H9 (cell line): ENCODE measurements at regions not wholly inside any gene's neighbourhood (a gene's known extent, or its start where the extent isn't known, plus 50 kb on each side); places are given as distances from the start of the nearest gene placed in this dataset.

Experiments
- DNase-seq: peaks from one replicate; pipeline ENCODE4 v3.0.0-alpha.2; 2017
- H2AFZ ChIP-seq: one replicate; pipeline ENCODE4 v1.6.1; 2013; ENCODE audit warnings: mild to moderate bottlenecking, low read length, control low read depth, moderate library complexity
- H2AK5ac ChIP-seq: 2 replicates; pipeline ENCODE4 v1.6.1; 2013; ENCODE audit warnings: low read length, control low read depth, mixed read lengths; ENCODE audit not compliant: insufficient read length
- H2BK120ac ChIP-seq: one replicate; pipeline ENCODE4 v1.6.1; 2013; ENCODE audit warnings: low read depth, mild to moderate bottlenecking, low read length, control low read depth, inconsistent platforms; ENCODE audit not compliant: poor library complexity, severe bottlenecking
- H2BK12ac ChIP-seq: 2 replicates; pipeline ENCODE4 v1.6.1; 2013; ENCODE audit warnings: low read length, control low read depth, mixed read lengths, low read depth; ENCODE audit not compliant: insufficient read length
- H2BK15ac ChIP-seq: 2 replicates; pipeline ENCODE4 v1.6.1; 2013; ENCODE audit warnings: low read depth, low read length, control low read depth
- H2BK20ac ChIP-seq: one replicate; pipeline ENCODE4 v1.6.1; 2013; ENCODE audit warnings: low read depth, mild to moderate bottlenecking, low read length, control low read depth, inconsistent platforms; ENCODE audit not compliant: poor library complexity, severe bottlenecking
- H2BK5ac ChIP-seq: 2 replicates; pipeline ENCODE4 v1.6.1; 2013; ENCODE audit warnings: low read length, control low read depth, mixed read lengths; ENCODE audit not compliant: insufficient read length
- H3K14ac ChIP-seq: 2 replicates; pipeline ENCODE4 v1.6.1; 2013; ENCODE audit warnings: low read length, control low read depth; ENCODE audit not compliant: insufficient read depth
- H3K18ac ChIP-seq: 2 replicates; pipeline ENCODE4 v1.6.1; 2013; ENCODE audit warnings: low read depth, mild to moderate bottlenecking, mixed read lengths, low read length, control low read depth; ENCODE audit not compliant: insufficient read length
- H3K23ac ChIP-seq: 2 replicates; pipeline ENCODE4 v1.6.1; 2013; ENCODE audit warnings: low read length, control low read depth, mixed read lengths, low read depth; ENCODE audit not compliant: insufficient read length
- H3K23me2 ChIP-seq: 2 replicates; pipeline ENCODE4 v1.6.1; 2013; ENCODE audit warnings: low read depth, mild to moderate bottlenecking, mixed read lengths, low read length, control low read depth; ENCODE audit not compliant: insufficient read length, poor library complexity, severe bottlenecking
- H3K27ac ChIP-seq: 2 replicates; pipeline ENCODE4 v1.5.1; 2013; ENCODE audit warnings: low read length, control low read depth, mixed read lengths, low read depth; ENCODE audit not compliant: insufficient read length
- H3K27me3 ChIP-seq: 2 replicates; pipeline ENCODE4 v1.6.1; 2013; ENCODE audit warnings: low read length, control low read depth, inconsistent platforms; ENCODE audit not compliant: insufficient read depth
- H3K4ac ChIP-seq: 2 replicates; pipeline ENCODE4 v1.6.1; 2013; ENCODE audit warnings: low read depth, mild to moderate bottlenecking, control low read depth, inconsistent platforms, low read length, moderate library complexity
- H3K4me1 ChIP-seq: 2 replicates; pipeline ENCODE4 v1.6.1; 2013; ENCODE audit warnings: low read length, control low read depth, inconsistent platforms; ENCODE audit not compliant: insufficient read depth
- H3K4me2 ChIP-seq: 2 replicates; pipeline ENCODE4 v1.6.1; 2013; ENCODE audit warnings: low read length, control low read depth, mixed read lengths; ENCODE audit not compliant: insufficient read length, insufficient read depth
- H3K56ac ChIP-seq: 2 replicates; pipeline ENCODE4 v1.6.1; 2013; ENCODE audit warnings: low read depth, mild to moderate bottlenecking, mixed read lengths, low read length, control low read depth; ENCODE audit not compliant: insufficient read length
- H3K79me1 ChIP-seq: 2 replicates; pipeline ENCODE4 v1.6.1; 2013; ENCODE audit warnings: low read depth, mild to moderate bottlenecking, moderate library complexity, low read length, control low read depth, inconsistent platforms; ENCODE audit not compliant: insufficient read depth, poor library complexity, severe bottlenecking
- H3K79me2 ChIP-seq: 2 replicates; pipeline ENCODE4 v1.6.1; 2013; ENCODE audit warnings: low read length, control low read depth, inconsistent platforms; ENCODE audit not compliant: insufficient read depth
- H3K9ac ChIP-seq: 2 replicates; pipeline ENCODE4 v1.6.1; 2013; ENCODE audit warnings: low read length, control low read depth, mixed read lengths; ENCODE audit not compliant: insufficient read length; ENCODE audit errors: extremely low read depth
- H3K9me3 ChIP-seq: one replicate; pipeline ENCODE4 v1.6.1; 2013; ENCODE audit warnings: low read depth, low read length, inconsistent platforms; ENCODE audit not compliant: control insufficient read depth
- H3T11ph ChIP-seq: one replicate; pipeline ENCODE4 v1.6.1; 2013; ENCODE audit warnings: mild to moderate bottlenecking, low read length, control low read depth, inconsistent platforms
- H4K20me1 ChIP-seq: one replicate; pipeline ENCODE4 v1.6.1; 2013; ENCODE audit not compliant: control insufficient read depth, insufficient read length, insufficient read depth
- H4K5ac ChIP-seq: 2 replicates; pipeline ENCODE4 v1.6.1; 2013; ENCODE audit warnings: low read depth, mild to moderate bottlenecking, mixed read lengths, low read length, control low read depth; ENCODE audit not compliant: insufficient read length
- H4K8ac ChIP-seq: replicated peaks from 2 replicates; pipeline ENCODE4 v1.6.1; 2013; ENCODE audit warnings: low read length, control low read depth, mixed read lengths, low read depth; ENCODE audit not compliant: insufficient read length
- H4K91ac ChIP-seq: 2 replicates; pipeline ENCODE4 v1.6.1; 2013; ENCODE audit warnings: low read depth, mild to moderate bottlenecking, moderate library complexity, mixed read lengths, low read length, control low read depth; ENCODE audit not compliant: insufficient read length
- H3K27ac Mint-ChIP-seq, 3 experiments: 2 replicates in 2 of 3; 3 replicates in 1 of 3; pipeline ENCODE4 v1.8.0; 2020 to 2021; ENCODE audit warnings: mixed read lengths in 3 of 3, mild to moderate bottlenecking in 1 of 3, moderate library complexity in 1 of 3
- H3K27me3 Mint-ChIP-seq: 2 replicates; pipeline ENCODE4 v1.8.0; 2021; ENCODE audit warnings: low read depth, mild to moderate bottlenecking, moderate library complexity, mixed read lengths
- H3K36me3 Mint-ChIP-seq, 3 experiments: 2 replicates in 2 of 3; 3 replicates in 1 of 3; pipeline ENCODE4 v1.8.0; 2020 to 2021; ENCODE audit warnings: low read depth in 3 of 3, mixed read lengths in 3 of 3; ENCODE audit not compliant: insufficient read depth in 1 of 3
- H3K4me1 Mint-ChIP-seq, 2 experiments: 2 replicates each; pipeline ENCODE4 v1.8.0; 2020; ENCODE audit warnings: mixed read lengths in 2 of 2
- H3K4me3 Mint-ChIP-seq, 2 experiments: 2 replicates in 1 of 2; 3 replicates in 1 of 2; pipeline ENCODE4 v1.8.0; 2020 to 2021; ENCODE audit warnings: mild to moderate bottlenecking in 2 of 2, mixed read lengths in 2 of 2, moderate library complexity in 1 of 2
- H3K9me3 Mint-ChIP-seq, 2 experiments: 2 replicates in 1 of 2; 3 replicates in 1 of 2; pipeline ENCODE4 v1.8.0; 2020; ENCODE audit warnings: mild to moderate bottlenecking in 2 of 2, mixed read lengths in 2 of 2, moderate library complexity in 1 of 2
- CTCF ChIP-seq: fragments of 200-600 bp; sonication (generic); conservative IDR thresholded peaks from 3 replicates; pipeline ENCODE4 v1.8.0; 2021; ENCODE audit warnings: antibody characterized with exemption, mild to moderate bottlenecking
- WGBS: extraction: QIAGEN DNeasy Blood & Tissue Kit; methylation state at CpG from one replicate; pipeline ENCODE4 v1.1.7; 2013; ENCODE audit warnings: missing lambda C conversion rate, low lambda C conversion rate, mixed read lengths; ENCODE audit not compliant: insufficient read length; ENCODE audit errors: extremely low coverage; 5-methylcytosine and 5-hydroxymethylcytosine counted together

- no peak overlapping the region for H4K91ac ChIP-seq
- H3K9me3 Mint-ChIP-seq: no peaks in the 10 kb centered on the region
- no peak overlapping the region for H3K56ac ChIP-seq
- no peaks in the 10 kb centered on the region for H3K36me3 Mint-ChIP-seq
- TF ChIP-seq CTCF: no peak
- no peaks in the 10 kb centered on the region; the same call in 1 of the 2 replicates for H3K27me3 ChIP-seq
- no peak overlapping the region for H3K23ac ChIP-seq
- no peak overlapping the region for H2BK20ac ChIP-seq
- no peaks in the 10 kb centered on the region for H4K20me1 ChIP-seq
- peaks cover 4% of the 10 kb centered on the region; the same call in 1 of the 2 replicates for H3K4me1 ChIP-seq
- H3K14ac ChIP-seq: no peak overlapping the region
- no peaks in the 10 kb centered on the region for H3K79me2 ChIP-seq
- H2AFZ ChIP-seq: no peak overlapping the region
- no peak overlapping the region for H3K27ac ChIP-seq
- H4K5ac ChIP-seq: no peak overlapping the region
- no peak overlapping the region for H3K4me2 ChIP-seq
- no peak overlapping the region for H2BK5ac ChIP-seq
- peaks cover 22 to 23% of the 10 kb centered on the region in 2 experiments for H3K4me1 Mint-ChIP-seq
- H3K27ac Mint-ChIP-seq: no peak overlapping the region
- no peaks in the 10 kb centered on the region for H3K79me1 ChIP-seq
- no peak for DNase-seq
- no peaks in the 10 kb centered on the region for H3K9me3 ChIP-seq
- no peak overlapping the region for H3T11ph ChIP-seq
- WGBS: no CpG with 5 or more reads among the region's 2 CpGs
- H2BK12ac ChIP-seq: no peak overlapping the region
- H3K4me3 Mint-ChIP-seq: no peak overlapping the region
- no peak overlapping the region for H4K8ac ChIP-seq
- H2BK120ac ChIP-seq: no peak overlapping the region
- H3K27me3 Mint-ChIP-seq: no peaks in the 10 kb centered on the region; the same call in 1 of the 2 replicates
- no peaks in the 10 kb centered on the region for H3K23me2 ChIP-seq
- no peak overlapping the region for H3K9ac ChIP-seq
- no peak overlapping the region for H2AK5ac ChIP-seq
- H3K4ac ChIP-seq: no peak overlapping the region
- H3K18ac ChIP-seq: no peak overlapping the region
- H2BK15ac ChIP-seq: no peak overlapping the region
Measured at GRCh38 chr2:122651236-122651635, 895.8 kb downstream of the TSN start.
